ENCODE measurements at regions not wholly inside any gene's neighbourhood (a gene's known extent, or its start where the extent isn't known, plus 50 kb on each side); places are given as distances from the start of the nearest gene placed in this dataset.
"Not testable (repeated sequence)": the region's sequence is repeated elsewhere in the genome, so short reads cannot be mapped to it uniquely, and the experiment has no call there.

GRCh38 chr2:238774980-238775509 is 72.8 kb upstream of the TWIST2 start:
- DNase-seq (ENCODE audit: low spot score, unreplicated experiment), result no peak
- Mint-ChIP-seq H3K4me3 (ENCODE audit: low read depth) (no peak overlapping the region), H3K27ac (no peak overlapping the region), H3K27me3 (peaks cover 30% of the 10 kb centered on the region), H3K4me1 (ENCODE audit: low read depth) (peaks cover 24% of the 10 kb centered on the region), H3K9me3 (ENCODE audit: low read depth) (no peaks in the 10 kb centered on the region), H3K36me3 (ENCODE audit: insufficient read depth) (no peaks in the 10 kb centered on the region)
- TF ChIP-seq CTCF (IDR thresholded peaks at IDR 0.05; ENCODE audit: unreplicated experiment), result no peak

GRCh38 chr2:238775591-238775990 is 72.3 kb upstream of the TWIST2 start:
- no peak for TF ChIP-seq CTCF (IDR thresholded peaks at IDR 0.05; ENCODE audit: unreplicated experiment)
- H3K27ac Mint-ChIP-seq, result no peak overlapping the region
- DNase-seq (ENCODE audit: low spot score, unreplicated experiment), result no peak
- no peaks in the 10 kb centered on the region for H3K36me3 Mint-ChIP-seq (ENCODE audit: insufficient read depth)
- H3K4me1 Mint-ChIP-seq (ENCODE audit: low read depth), result peaks cover 24% of the 10 kb centered on the region
- no peaks in the 10 kb centered on the region for H3K9me3 Mint-ChIP-seq (ENCODE audit: low read depth)
- H3K4me3 Mint-ChIP-seq (ENCODE audit: low read depth), result no peak overlapping the region
- H3K27me3 Mint-ChIP-seq, result peaks cover 26% of the 10 kb centered on the region

GRCh38 chr2:238776003-238776760 is 71.7 kb upstream of the TWIST2 start:
- Mint-ChIP-seq H3K4me1 (ENCODE audit: low read depth) (peaks cover 24% of the 10 kb centered on the region), H3K36me3 (ENCODE audit: insufficient read depth) (no peaks in the 10 kb centered on the region), H3K9me3 (ENCODE audit: low read depth) (no peaks in the 10 kb centered on the region), H3K27ac (no peak overlapping the region), H3K27me3 (peaks cover 26% of the 10 kb centered on the region), H3K4me3 (ENCODE audit: low read depth) (no peak overlapping the region)
- DNase-seq (ENCODE audit: low spot score, unreplicated experiment), result no peak
- TF ChIP-seq CTCF (IDR thresholded peaks at IDR 0.05; ENCODE audit: unreplicated experiment), result no peak

GRCh38 chr2:238776761-238777046 is 71.2 kb upstream of the TWIST2 start:
- not testable (repeated sequence) for H3K27ac Mint-ChIP-seq; DNase-seq (ENCODE audit: low spot score, unreplicated experiment); H3K9me3 Mint-ChIP-seq (ENCODE audit: low read depth); H3K4me3 Mint-ChIP-seq (ENCODE audit: low read depth); H3K36me3 Mint-ChIP-seq (ENCODE audit: insufficient read depth)
- peaks cover 21% of the 10 kb centered on the region for H3K4me1 Mint-ChIP-seq (ENCODE audit: low read depth)
- H3K27me3 Mint-ChIP-seq, result peaks cover 22% of the 10 kb centered on the region

- H3K27me3 Mint-ChIP-seq, result peaks cover 15% of the 10 kb centered on the region
- no peak overlapping the region for H3K4me3 Mint-ChIP-seq (ENCODE audit: low read depth)
- H3K36me3 Mint-ChIP-seq (ENCODE audit: insufficient read depth), result no peaks in the 10 kb centered on the region
- H3K4me1 Mint-ChIP-seq (ENCODE audit: low read depth), result peaks cover 17% of the 10 kb centered on the region
- no peaks in the 10 kb centered on the region for H3K9me3 Mint-ChIP-seq (ENCODE audit: low read depth)
- no peak overlapping the region for H3K27ac Mint-ChIP-seq
- TF ChIP-seq CTCF (IDR thresholded peaks at IDR 0.05; ENCODE audit: unreplicated experiment), result no peak
- DNase-seq (ENCODE audit: low spot score, unreplicated experiment), result no peak
Measured at GRCh38 chr2:238777369-238778067, 70.4 kb upstream of the TWIST2 start.
